ENCODE measurements at regions not wholly inside any gene's neighbourhood (a gene's known extent, or its start where the extent isn't known, plus 50 kb on each side); places are given as distances from the start of the nearest gene placed in this dataset.

DNA sequence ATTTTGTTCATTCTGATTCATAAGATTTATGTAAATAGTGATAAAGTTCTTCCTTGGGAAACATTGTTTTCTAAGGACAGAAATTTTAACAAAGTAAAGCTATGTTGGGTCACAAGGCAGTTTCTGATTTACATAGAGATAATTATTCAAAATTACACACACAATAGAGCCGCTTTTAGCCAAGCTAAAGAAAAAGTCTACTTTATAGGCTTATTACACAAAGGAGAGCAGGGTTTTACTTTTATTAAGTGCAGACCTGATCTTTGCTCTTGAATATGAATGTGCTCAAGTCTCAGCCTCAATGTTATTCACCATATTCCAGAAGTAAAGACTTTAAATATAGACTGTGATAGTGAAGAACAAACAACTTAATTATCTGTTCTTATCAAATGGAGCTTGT lies 787.8 kb upstream of the LINC00305 start:
- TF ChIP-seq TSHZ2 (CRISPR knock-in tag; IDR thresholded peaks at IDR 0.05) (no peak), GLIS3 (CRISPR knock-in tag; IDR thresholded peaks at IDR 0.05) (no peak), CREB5 (CRISPR knock-in tag; IDR thresholded peaks at IDR 0.05; ENCODE audit: low read depth) (no peak)
- TF ChIP-seq, protein P1, sequence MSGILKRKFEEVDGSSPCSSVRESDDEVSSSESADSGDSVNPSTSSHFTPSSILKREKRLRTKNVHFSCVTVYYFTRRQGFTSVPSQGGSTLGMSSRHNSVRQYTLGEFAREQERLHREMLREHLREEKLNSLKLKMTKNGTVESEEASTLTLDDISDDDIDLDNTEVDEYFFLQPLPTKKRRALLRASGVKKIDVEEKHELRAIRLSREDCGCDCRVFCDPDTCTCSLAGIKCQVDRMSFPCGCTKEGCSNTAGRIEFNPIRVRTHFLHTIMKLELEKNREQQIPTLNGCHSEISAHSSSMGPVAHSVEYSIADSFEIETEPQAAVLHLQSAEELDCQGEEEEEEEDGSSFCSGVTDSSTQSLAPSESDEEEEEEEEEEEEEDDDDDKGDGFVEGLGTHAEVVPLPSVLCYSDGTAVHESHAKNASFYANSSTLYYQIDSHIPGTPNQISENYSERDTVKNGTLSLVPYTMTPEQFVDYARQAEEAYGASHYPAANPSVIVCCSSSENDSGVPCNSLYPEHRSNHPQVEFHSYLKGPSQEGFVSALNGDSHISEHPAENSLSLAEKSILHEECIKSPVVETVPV (CRISPR knock-in tag; IDR thresholded peaks at IDR 0.05), result no peak
